WTC11 (cell line): ENCODE measurements at regions not wholly inside any gene's neighbourhood (a gene's known extent, or its start where the extent isn't known, plus 50 kb on each side); places are given as distances from the start of the nearest gene placed in this dataset.

Source experiments
- ATAC-seq: fragments of 200-7000 bp; cut with Tn5 transposase; 2 replicates; pipeline ENCODE4 v1.10.0; 2021; ENCODE audit warnings: mild to moderate bottlenecking, moderate library complexity
- CTCF ChIA-PET: fragments of 300-600 bp; sonication (Branson Sonifier 250); formaldehyde crosslinking; loops from one replicate; lab custom pipeline; 2021; ENCODE audit warnings: antibody characterized with exemption; lab: Charles Lee
- POLR2A ChIA-PET: fragments of 350-600 bp; sonication (Branson Sonifier 250); formaldehyde crosslinking; loops from one replicate; lab custom pipeline; 2021; ENCODE audit warnings: antibody characterized with exemption; lab: Charles Lee
- DNase-seq: peaks from one replicate; pipeline ENCODE4 v3.0.0; 2021; ENCODE audit warnings: low spot score
- H3K27ac Mint-ChIP-seq: 2 replicates; pipeline ENCODE4 v1.8.0; 2021; ENCODE audit warnings: mixed read lengths
- H3K27me3 Mint-ChIP-seq: 2 replicates; pipeline ENCODE4 v1.8.0; 2021; ENCODE audit warnings: low read depth, mild to moderate bottlenecking, moderate library complexity, mixed read lengths
- H3K36me3 Mint-ChIP-seq: 2 replicates; pipeline ENCODE4 v1.8.0; 2021; ENCODE audit warnings: mixed read lengths
- H3K4me1 Mint-ChIP-seq: 2 replicates; pipeline ENCODE4 v1.8.0; 2022; ENCODE audit warnings: mixed read lengths
- H3K4me3 Mint-ChIP-seq: 2 replicates; pipeline ENCODE4 v1.8.0; 2021; ENCODE audit warnings: mild to moderate bottlenecking, moderate library complexity, mixed read lengths
- H3K9me3 Mint-ChIP-seq: 2 replicates; pipeline ENCODE4 v1.8.0; 2021; ENCODE audit warnings: mixed read lengths
- ATF1 ChIP-seq: sonication (generic); formaldehyde crosslinking; IDR thresholded peaks from 2 replicates; pipeline ENCODE4 v1.8.1; 2023; ENCODE audit warnings: mild to moderate bottlenecking, moderate library complexity, missing genetic modification reagents
- CDX4 ChIP-seq: fragments of 250-450 bp; sonication (Bioruptor Pico); IDR thresholded peaks from 2 replicates; pipeline ENCODE4 v1.9.0; 2021; ENCODE audit warnings: moderate library complexity, mild to moderate bottlenecking, inconsistent platforms, borderline replicate concordance
- GTF2I ChIP-seq: fragments of 250-450 bp; sonication (Bioruptor Pico); conservative IDR thresholded peaks from 2 replicates; pipeline ENCODE4 v1.4.0; 2021; ENCODE audit warnings: mild to moderate bottlenecking
- IRF2 ChIP-seq: sonication (generic); formaldehyde crosslinking; IDR thresholded peaks from 2 replicates; pipeline ENCODE4 v1.8.0; 2022; ENCODE audit warnings: low read depth, missing genetic modification reagents, borderline replicate concordance
- MYBL2 ChIP-seq: sonication (generic); formaldehyde crosslinking; IDR thresholded peaks from 2 replicates; pipeline ENCODE4 v1.8.1; 2023; ENCODE audit warnings: mild to moderate bottlenecking, moderate library complexity, missing genetic modification reagents
- NR2C2 ChIP-seq: sonication (generic); formaldehyde crosslinking; IDR thresholded peaks from 2 replicates; pipeline ENCODE4 v1.8.0; 2022; ENCODE audit warnings: mild to moderate bottlenecking, missing genetic modification reagents
- NR3C1 ChIP-seq: sonication (generic); formaldehyde crosslinking; conservative IDR thresholded peaks from 2 replicates; pipeline ENCODE4 v1.8.1; 2023; ENCODE audit warnings: low read depth, mild to moderate bottlenecking, missing genetic modification reagents
- RORB ChIP-seq: fragments of 250-450 bp; sonication (Bioruptor Pico); IDR thresholded peaks from 2 replicates; pipeline ENCODE4 v1.9.0; 2021; ENCODE audit warnings: mild to moderate bottlenecking
- TEAD4 ChIP-seq: sonication (generic); formaldehyde crosslinking; IDR thresholded peaks from 2 replicates; pipeline ENCODE4 v1.8.0; 2022; ENCODE audit warnings: mild to moderate bottlenecking, missing genetic modification reagents
- ZNF121 ChIP-seq: sonication (generic); formaldehyde crosslinking; IDR thresholded peaks from 2 replicates; pipeline ENCODE4 v1.8.0; 2023; ENCODE audit warnings: missing genetic modification reagents
- ZNF232 ChIP-seq: sonication (generic); formaldehyde crosslinking; IDR thresholded peaks from 2 replicates; pipeline ENCODE4 v1.8.0; 2022; ENCODE audit warnings: mild to moderate bottlenecking, missing genetic modification reagents
- ZNF281 ChIP-seq: sonication (generic); formaldehyde crosslinking; IDR thresholded peaks from 2 replicates; pipeline ENCODE4 v1.8.0; 2023; ENCODE audit warnings: mild to moderate bottlenecking, missing genetic modification reagents
- ZSCAN18 ChIP-seq: fragments of 250-450 bp; sonication (Bioruptor Pico); IDR thresholded peaks from 2 replicates; pipeline ENCODE4 v2.1.2; 2022; ENCODE audit warnings: mild to moderate bottlenecking, moderate library complexity
- TF ChIP-seq, protein P1 (sequence below): sonication (generic); formaldehyde crosslinking; IDR thresholded peaks from 2 replicates; pipeline ENCODE4 v1.8.0; 2022; ENCODE audit warnings: mild to moderate bottlenecking, missing genetic modification reagents
- TF ChIP-seq, protein P2 (sequence below): fragments of 200-600 bp; IDR thresholded peaks from 2 replicates; pipeline ENCODE4 v1.8.0; 2022; ENCODE audit warnings: antibody characterized with exemption
- TF ChIP-seq, protein P3 (sequence below): sonication (generic); formaldehyde crosslinking; conservative IDR thresholded peaks from 2 replicates; pipeline ENCODE4 v1.8.1; 2023; ENCODE audit warnings: mild to moderate bottlenecking, low read depth, missing genetic modification reagents, moderate library complexity
- TF ChIP-seq, protein P4 (sequence below): sonication (generic); formaldehyde crosslinking; conservative IDR thresholded peaks from 2 replicates; pipeline ENCODE4 v1.8.1; 2022; ENCODE audit warnings: mild to moderate bottlenecking, missing genetic modification reagents

GRCh38 chr3:159178209-159178897 lies 376.5 kb downstream of the MFSD1 start:
- ChIA-PET POLR2A (no interaction called here), CTCF (no interaction called here)
- DNase-seq (no peak), ATAC-seq (no peak)
- H3K4me1 Mint-ChIP-seq, result no peaks in the 10 kb centered on the region
- H3K4me3 Mint-ChIP-seq, result no peak overlapping the region
- no peaks in the 10 kb centered on the region for H3K36me3 Mint-ChIP-seq
- no peaks in the 10 kb centered on the region for H3K27me3 Mint-ChIP-seq
- no peaks in the 10 kb centered on the region for H3K9me3 Mint-ChIP-seq
- no peak overlapping the region for H3K27ac Mint-ChIP-seq
- TF ChIP-seq, protein P1, sequence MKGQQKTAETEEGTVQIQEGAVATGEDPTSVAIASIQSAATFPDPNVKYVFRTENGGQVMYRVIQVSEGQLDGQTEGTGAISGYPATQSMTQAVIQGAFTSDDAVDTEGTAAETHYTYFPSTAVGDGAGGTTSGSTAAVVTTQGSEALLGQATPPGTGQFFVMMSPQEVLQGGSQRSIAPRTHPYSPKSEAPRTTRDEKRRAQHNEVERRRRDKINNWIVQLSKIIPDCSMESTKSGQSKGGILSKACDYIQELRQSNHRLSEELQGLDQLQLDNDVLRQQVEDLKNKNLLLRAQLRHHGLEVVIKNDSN (CRISPR knock-in tag), result no peak
- TF ChIP-seq ZSCAN18, result no peak
- TF ChIP-seq TEAD4 (CRISPR knock-in tag), result no peak
- TF ChIP-seq, protein P2, sequence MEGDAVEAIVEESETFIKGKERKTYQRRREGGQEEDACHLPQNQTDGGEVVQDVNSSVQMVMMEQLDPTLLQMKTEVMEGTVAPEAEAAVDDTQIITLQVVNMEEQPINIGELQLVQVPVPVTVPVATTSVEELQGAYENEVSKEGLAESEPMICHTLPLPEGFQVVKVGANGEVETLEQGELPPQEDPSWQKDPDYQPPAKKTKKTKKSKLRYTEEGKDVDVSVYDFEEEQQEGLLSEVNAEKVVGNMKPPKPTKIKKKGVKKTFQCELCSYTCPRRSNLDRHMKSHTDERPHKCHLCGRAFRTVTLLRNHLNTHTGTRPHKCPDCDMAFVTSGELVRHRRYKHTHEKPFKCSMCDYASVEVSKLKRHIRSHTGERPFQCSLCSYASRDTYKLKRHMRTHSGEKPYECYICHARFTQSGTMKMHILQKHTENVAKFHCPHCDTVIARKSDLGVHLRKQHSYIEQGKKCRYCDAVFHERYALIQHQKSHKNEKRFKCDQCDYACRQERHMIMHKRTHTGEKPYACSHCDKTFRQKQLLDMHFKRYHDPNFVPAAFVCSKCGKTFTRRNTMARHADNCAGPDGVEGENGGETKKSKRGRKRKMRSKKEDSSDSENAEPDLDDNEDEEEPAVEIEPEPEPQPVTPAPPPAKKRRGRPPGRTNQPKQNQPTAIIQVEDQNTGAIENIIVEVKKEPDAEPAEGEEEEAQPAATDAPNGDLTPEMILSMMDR, result no peak
- no peak for TF ChIP-seq ZNF121 (CRISPR knock-in tag)
- TF ChIP-seq RORB (CRISPR knock-in tag), result no peak
- TF ChIP-seq NR3C1 (CRISPR knock-in tag), result no peak
- TF ChIP-seq, protein P3, sequence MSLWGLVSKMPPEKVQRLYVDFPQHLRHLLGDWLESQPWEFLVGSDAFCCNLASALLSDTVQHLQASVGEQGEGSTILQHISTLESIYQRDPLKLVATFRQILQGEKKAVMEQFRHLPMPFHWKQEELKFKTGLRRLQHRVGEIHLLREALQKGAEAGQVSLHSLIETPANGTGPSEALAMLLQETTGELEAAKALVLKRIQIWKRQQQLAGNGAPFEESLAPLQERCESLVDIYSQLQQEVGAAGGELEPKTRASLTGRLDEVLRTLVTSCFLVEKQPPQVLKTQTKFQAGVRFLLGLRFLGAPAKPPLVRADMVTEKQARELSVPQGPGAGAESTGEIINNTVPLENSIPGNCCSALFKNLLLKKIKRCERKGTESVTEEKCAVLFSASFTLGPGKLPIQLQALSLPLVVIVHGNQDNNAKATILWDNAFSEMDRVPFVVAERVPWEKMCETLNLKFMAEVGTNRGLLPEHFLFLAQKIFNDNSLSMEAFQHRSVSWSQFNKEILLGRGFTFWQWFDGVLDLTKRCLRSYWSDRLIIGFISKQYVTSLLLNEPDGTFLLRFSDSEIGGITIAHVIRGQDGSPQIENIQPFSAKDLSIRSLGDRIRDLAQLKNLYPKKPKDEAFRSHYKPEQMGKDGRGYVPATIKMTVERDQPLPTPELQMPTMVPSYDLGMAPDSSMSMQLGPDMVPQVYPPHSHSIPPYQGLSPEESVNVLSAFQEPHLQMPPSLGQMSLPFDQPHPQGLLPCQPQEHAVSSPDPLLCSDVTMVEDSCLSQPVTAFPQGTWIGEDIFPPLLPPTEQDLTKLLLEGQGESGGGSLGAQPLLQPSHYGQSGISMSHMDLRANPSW (CRISPR knock-in tag), result no peak
- TF ChIP-seq, protein P4, sequence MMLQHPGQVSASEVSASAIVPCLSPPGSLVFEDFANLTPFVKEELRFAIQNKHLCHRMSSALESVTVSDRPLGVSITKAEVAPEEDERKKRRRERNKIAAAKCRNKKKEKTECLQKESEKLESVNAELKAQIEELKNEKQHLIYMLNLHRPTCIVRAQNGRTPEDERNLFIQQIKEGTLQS, result no peak
- TF ChIP-seq CDX4 (CRISPR knock-in tag), result no peak
- TF ChIP-seq MYBL2, result no peak
- no peak for TF ChIP-seq NR2C2
- no peak for TF ChIP-seq ATF1 (CRISPR knock-in tag)
- no peak for TF ChIP-seq IRF2 (CRISPR knock-in tag)
- TF ChIP-seq GTF2I (CRISPR knock-in tag), result no peak
- TF ChIP-seq ZNF281 (CRISPR knock-in tag), result no peak
- TF ChIP-seq ZNF232, result no peak
